HS-5 (cell line): ENCODE measurements at regions not wholly inside any gene's neighbourhood (a gene's known extent, or its start where the extent isn't known, plus 50 kb on each side); places are given as distances from the start of the nearest gene placed in this dataset.
A peak's percentile ranks its signal among the peaks of the same experiment; 100 is the strongest.

Experiments used
- DNase-seq: peaks from one replicate; pipeline ENCODE4 v3.0.0-alpha.2; 2012; ENCODE audit warnings: low read depth

- no peak for DNase-seq
Measured at GRCh38 chr5:54676481-54677340, 159.2 kb downstream of the SNX18 start.

GRCh38 chr5:54673523-54674225 lies 156.1 kb downstream of the SNX18 start:
- DNase-seq = no peak

GRCh38 chr5:54672871-54673270 lies 155.3 kb downstream of the SNX18 start:
- DNase-seq = no peak

GRCh38 chr5:54671681-54672080 lies 154.1 kb downstream of the SNX18 start:
- no peak for DNase-seq

- no peak for DNase-seq
Measured at GRCh38 chr5:54671111-54671531, 153.6 kb downstream of the SNX18 start.

GRCh38 chr5:54670281-54670680 lies 152.7 kb downstream of the SNX18 start:
- no peak for DNase-seq

- no peak for DNase-seq
Measured at GRCh38 chr5:54669845-54670244, 152.3 kb downstream of the SNX18 start.

GRCh38 chr5:54669285-54669684 lies 151.7 kb downstream of the SNX18 start:
- peak; percentile 22 for DNase-seq

- DNase-seq = no peak
Measured at GRCh38 chr5:54668096-54668495, 150.5 kb downstream of the SNX18 start.

- no peak for DNase-seq
Measured at GRCh38 chr5:54667136-54667535, 149.6 kb downstream of the SNX18 start.

GRCh38 chr5:54663866-54664265 lies 146.3 kb downstream of the SNX18 start:
- DNase-seq = peak; percentile 96

- DNase-seq = no peak
Measured at GRCh38 chr5:54661111-54661510, 143.6 kb downstream of the SNX18 start.

- no peak for DNase-seq
Measured at GRCh38 chr5:54659700-54660131, 142.2 kb downstream of the SNX18 start.

- peak; percentile 69 for DNase-seq
Measured at GRCh38 chr5:54658010-54658409, 140.5 kb downstream of the SNX18 start.

GRCh38 chr5:54656261-54656728 lies 138.7 kb downstream of the SNX18 start:
- DNase-seq = no peak

- DNase-seq = no peak
Measured at GRCh38 chr5:54655761-54656160, 138.2 kb downstream of the SNX18 start.

- no peak for DNase-seq
Measured at GRCh38 chr5:54655266-54655665, 137.7 kb downstream of the SNX18 start.

GRCh38 chr5:54653956-54654614 lies 136.5 kb downstream of the SNX18 start:
- no peak for DNase-seq

- no peak for DNase-seq
Measured at GRCh38 chr5:54651482-54652076, 134.0 kb downstream of the SNX18 start.

GRCh38 chr5:54649041-54649504 lies 131.5 kb downstream of the SNX18 start:
- no peak for DNase-seq

GRCh38 chr5:54646356-54647101 lies 129.0 kb downstream of the SNX18 start:
- no peak for DNase-seq
